GM18951 (cell line): ENCODE measurements at regions not wholly inside any gene's neighbourhood (a gene's known extent, or its start where the extent isn't known, plus 50 kb on each side); places are given as distances from the start of the nearest gene placed in this dataset.
"Not testable (repeated sequence)": the region's sequence is repeated elsewhere in the genome, so short reads cannot be mapped to it uniquely, and the experiment has no call there.

ENCODE experiments used
- POLR2A ChIP-seq: IDR thresholded peaks from 4 replicates; pipeline ENCODE4 v1.6.1; 2011; ENCODE audit warnings: mild to moderate bottlenecking; ENCODE audit not compliant: insufficient read length, insufficient read depth; ENCODE audit errors: extremely low read depth
- in situ Hi-C: fragments of 300-500 bp; cut with MboI; formaldehyde crosslinking; loops from one replicate; pipeline ENCODE4 v1.12.0; 2022; ENCODE audit warnings: low sequenced_read_pairs, mixed read lengths, inconsistent platforms; ENCODE audit not compliant: unreplicated experiment

DNA sequence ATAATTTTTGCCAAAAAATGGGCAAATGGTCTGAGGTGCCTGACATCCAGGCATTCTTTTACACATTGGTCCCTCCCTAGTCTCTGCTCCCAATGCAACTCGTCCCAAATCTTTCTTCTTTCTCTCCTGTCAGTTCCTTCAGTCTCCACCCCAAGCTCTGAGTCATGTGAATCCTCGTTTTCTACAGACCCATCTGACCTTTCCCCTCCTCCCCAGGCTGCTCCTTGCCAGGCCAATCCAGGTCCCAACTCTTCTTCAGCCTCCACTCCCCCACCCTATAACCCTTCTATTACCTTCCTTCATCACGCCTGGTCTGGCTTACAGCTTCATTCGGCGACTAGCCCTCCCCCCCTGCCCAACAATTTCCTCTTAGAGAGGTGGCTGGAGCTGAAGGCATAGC lies 55.3 kb downstream of the BBS10 start:
- in situ Hi-C loops: not testable (repeated sequence)

DNA sequence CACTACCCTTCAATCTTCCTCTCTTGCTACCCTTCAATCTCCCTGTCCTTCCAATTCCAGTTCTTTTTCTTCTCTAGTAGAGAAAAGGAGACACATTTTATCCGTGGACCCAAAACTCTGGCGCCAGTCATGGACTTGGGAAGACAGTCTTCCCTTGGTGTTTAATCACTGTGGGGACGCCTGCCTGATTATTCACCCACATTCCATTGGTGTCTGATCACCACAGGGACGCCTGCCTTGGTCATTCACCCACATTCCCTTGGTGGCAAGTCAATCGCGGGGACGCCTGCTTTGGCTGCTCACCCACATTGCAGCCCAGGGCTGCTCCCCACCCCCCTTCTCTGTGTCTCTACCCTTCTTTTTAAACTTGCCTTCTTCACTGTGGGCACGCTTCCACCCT lies 55.9 kb downstream of the BBS10 start:
- in situ Hi-C loops: not testable (repeated sequence)

DNA sequence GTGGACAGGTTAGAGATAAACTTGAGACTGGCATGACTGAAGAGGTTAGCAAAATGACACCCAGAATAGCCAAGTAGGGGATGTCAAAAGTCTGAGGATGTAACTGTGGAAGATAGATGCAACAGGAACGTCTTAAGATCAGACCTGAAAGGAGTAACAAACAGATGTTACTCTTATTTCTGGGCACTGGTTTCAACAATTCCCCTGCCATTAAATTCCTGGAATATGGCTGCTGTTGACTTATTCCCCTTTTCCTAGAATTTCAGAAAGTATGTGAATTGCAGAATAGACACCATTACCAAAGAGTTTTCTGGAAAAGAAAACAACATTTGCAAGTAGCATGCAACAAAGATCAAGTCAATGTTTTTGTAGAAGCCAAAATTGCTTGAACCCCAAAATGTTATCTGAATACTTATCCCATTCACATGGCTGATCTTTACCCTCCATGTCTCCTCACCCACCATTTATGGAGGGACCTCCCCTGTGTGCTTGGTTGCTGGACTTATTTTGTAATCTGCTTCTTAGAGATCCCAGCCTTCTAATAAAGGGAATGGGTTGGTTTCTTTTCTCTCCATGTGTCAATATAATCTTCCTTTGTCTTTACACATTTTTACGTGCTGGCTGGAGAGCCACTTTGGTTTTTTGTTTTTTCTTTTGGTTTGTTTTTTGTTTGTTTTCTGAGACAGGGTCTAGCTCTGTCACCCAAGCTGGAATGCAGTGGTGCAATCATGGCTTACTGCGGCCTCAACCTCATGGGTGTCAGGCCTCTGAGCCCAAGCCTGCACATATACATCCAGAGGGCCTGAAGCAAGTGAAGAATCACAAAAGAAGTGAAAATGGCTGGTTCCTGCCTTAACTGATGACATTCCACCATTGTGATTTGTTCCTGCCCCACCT lies 57.0 kb downstream of the BBS10 start:
- in situ Hi-C loops: no loop called here
- no peak for TF ChIP-seq POLR2A

DNA sequence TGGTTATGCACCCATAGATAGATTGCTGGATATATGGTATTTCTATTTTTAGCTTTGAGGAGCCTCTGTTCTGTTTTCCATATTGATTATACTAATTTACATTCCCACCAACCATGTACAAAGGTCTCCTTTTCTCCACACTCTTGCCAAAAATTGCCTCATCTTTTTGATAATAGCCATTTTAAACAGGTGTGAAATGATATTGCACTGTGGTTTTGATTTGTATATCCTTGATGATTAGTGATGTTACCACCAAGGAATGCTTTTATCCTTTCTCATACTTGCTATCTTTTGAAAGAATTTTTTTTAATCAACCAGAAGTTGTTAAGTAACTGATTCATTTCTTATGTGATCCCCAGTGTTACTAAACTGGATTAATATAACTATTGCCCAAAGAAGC lies 60.0 kb downstream of the BBS10 start:
- in situ Hi-C loops: no loop called here

DNA sequence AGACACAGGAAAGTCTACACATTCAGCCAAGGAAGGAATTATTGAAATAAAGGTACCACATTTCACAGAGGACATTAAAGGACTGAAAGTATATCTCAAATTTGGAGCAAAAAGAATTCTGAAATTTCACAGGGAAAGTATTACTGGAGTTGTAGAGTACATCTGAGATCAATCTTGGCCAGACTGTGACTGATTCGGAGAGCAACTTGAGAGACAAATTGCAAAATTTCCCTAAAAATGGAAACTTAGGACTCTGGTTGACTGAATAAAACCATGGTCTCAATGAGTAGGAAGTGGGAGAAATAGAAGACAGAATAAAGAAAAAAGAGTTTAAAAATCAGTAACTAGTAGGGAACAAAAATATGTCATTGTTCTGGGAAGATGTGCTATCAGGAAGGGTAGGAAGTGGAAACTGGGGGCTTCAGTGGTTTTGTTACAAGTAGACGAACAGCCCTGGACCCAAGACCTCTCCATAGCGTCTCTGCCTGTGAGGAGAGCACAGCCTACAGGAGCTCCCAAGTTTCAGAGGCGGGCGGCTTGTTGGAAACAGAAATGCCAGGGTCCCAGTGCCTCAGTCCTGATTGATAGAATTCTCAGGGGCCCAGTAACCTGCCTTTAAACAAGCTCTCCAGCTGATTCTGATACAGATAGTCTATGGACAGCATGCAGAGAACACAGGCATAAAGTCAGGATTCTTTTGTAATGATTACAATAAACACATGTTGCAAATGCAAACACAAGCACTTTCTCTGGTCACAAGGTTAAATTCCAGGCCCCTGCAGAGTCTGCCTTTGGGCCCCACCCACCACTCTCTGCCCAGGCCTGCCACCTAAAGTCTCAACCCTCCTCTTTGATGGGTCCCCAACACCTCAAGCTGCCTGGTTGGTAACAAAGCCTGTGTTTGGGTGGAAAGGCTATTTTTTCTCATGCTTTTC lies 63.1 kb downstream of the BBS10 start:
- in situ Hi-C loops: no loop called here
- TF ChIP-seq POLR2A: no peak

More for the DNA sequence above, 60.0 kb downstream of the BBS10 start:
- no peak for TF ChIP-seq POLR2A

DNA sequence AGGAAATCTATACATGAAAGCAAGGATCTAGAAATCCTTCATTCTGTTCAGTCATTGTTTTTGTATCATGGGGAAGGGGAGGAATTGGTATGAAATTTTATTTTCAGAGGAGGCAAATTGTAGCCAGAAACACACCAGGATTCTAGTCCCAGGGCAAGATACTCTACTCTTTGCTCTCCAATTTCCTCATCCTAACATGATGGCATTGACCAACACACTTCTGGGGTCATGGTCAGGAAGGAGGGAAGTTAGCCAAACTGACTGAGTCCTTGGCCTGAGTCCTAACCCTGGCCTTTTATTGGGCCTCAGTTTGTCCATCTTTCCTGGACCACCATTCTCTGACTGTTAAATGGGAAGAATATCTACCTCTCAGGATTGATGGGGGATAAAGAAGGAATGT lies 65.5 kb downstream of the BBS10 start:
- in situ Hi-C loops: no loop called here
- TF ChIP-seq POLR2A: no peak

DNA sequence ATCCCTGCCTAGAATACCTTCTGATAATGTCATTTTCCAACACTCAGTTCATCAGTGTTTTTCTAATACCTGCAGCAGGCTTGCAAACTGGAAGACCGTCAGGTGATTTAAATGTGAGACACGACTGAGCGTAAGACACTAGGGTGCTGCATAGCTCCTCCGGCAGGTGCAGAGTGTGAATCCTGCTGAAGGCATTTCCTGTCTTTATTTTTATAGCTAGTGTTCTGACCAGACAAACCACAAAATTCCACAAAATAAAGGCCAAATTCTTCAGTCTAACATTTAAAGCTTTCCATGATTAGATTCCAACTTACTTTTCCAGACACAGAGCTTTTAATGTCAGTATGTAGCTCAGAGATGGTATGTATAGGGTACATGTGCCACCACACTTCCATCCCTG lies 70.7 kb downstream of the BBS10 start:
- in situ Hi-C loops: no loop called here
- no peak for TF ChIP-seq POLR2A

DNA sequence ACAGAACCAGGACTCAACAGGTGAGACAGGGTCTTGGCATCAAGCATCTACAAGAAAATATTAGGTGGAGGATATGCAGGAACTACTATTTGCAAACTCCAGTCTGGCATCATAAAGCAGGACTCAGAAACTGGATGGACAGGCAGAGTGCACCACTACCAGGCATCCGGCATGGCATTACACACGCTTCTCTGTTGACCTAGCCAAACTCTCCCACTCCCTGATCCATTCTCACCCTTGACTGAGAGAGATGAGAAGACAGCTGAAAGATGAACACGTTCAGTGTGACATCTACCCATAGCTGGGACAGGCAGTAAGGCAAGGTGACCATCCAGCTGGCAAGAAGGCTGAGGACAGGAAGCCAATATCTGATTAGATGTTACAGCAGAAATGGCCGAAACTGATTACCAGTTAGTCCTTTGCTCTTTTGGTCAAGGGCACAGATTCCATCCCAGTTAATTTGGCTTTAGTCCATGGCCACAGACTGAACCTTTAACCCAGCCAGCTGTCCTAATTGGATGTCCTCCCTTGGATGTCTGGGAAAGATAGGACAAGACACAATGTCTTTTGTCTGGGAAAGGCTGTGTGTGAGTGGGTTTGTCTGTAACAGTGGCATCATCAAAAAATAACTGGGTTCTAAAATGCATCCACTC lies 71.6 kb downstream of the BBS10 start:
- in situ Hi-C loops: no loop called here

DNA sequence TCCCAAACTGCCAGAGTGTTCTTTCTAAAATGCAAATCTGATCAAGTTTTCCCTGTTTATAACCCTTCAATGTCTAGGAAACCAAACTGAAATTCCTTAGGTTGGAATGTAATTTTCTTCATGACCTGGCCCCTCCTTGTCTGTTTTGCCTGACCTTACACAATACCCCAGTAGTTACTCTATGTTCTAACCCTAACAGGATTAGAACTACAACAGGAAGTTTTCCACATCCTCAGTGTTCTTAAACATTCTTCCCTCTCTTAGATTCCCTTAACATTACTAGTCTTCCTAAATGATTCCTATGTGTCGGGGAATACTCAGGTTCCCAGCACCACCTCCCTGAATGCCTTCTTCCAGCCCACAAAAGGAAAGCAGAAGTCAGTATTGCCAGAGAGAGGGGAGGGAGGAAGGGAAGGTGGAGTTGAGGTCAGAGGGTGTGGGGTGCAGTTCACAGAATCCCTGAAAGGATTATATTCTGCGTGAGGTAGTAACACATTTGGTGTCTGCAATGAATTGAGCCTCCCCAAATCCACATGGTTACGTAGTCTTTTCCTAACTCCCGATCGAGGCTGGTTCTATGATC lies 72.6 kb downstream of the BBS10 start:
- TF ChIP-seq POLR2A: no peak
- in situ Hi-C loops: no loop called here

More for the DNA sequence above, 71.6 kb downstream of the BBS10 start:
- no peak for TF ChIP-seq POLR2A

DNA sequence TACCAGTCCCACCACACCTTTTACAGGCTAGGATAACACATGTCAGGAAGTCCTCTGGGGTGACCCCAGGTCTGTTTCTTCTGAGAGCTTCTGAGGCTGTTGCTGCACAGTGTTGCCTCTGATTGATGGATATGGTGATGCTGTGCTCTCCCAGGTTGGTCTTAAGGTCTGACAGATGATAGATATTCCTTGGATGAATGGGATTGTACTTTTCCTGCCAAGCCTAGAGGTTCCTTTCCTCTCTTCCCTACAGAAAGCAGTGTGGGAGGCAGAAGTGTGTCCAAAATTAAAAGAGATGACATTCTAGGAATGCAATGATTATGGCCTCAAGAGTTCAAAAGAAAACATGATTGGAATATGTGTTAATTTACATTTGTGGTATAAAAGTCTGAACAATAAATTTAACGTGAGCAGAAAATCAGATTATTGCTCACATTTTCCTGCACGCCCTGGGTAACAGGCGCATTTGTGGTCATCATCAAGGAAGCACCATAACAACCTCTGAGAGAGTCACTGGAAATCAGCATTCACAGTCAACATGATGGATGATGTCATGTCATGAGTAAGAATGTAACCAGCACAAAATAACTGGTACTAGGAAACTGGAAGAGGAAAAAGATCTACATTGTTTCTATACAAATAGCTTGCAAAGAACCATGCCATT lies 73.7 kb downstream of the BBS10 start:
- in situ Hi-C loops: no loop called here
- no peak for TF ChIP-seq POLR2A

DNA sequence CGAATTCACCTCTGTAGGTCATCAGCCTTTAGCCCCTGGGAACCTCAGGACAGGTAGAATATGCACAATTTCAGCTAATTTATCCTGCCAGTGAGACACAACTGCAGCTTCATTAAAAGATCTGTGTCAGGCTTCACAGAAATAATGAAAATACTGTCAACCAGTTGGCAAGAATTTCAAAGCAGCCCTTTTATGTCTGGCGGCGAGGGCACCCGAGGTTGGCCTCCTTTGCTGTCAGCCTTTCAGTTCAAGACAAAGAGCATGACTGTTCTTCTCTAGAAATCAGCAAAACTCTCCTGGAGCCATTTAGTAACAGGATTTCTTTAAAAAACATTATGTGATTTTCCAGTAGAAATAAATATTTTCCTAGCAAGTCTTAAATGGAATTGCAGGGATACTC lies 75.9 kb downstream of the BBS10 start:
- in situ Hi-C loops: no loop called here
- TF ChIP-seq POLR2A: no peak

DNA sequence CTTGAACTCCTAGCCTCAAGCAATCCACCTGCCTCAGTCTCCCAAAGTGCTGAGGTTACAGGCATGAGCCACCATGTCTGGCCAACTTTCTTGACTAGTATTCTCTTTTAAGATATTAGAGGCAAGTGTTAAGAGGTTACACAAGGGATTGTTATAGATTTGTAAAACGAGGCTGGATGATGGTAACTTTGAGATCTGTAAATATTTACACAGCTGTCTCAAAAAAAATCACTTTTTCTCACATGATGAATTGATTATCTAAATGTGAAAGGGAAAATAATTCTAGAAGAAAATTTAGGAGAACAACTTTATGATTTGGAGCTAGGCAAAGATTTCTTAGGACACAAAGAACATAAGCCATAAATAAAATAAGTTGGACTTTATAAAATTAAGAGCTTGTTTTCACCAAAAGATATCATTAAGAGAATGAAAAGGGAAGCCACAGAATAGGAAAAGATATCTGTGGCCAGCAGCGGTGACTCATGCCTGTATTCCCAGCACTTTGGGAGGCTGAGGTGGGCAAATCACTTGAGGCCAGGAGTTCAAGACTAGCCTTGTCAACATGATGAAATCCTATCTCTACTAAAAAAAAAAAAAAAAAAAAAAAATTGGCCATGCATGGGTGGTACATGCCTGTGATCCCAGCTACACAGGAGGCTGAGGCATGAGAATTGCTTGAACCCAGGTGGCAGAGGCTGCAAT lies 77.4 kb downstream of the BBS10 start:
- in situ Hi-C loops: no loop called here

More for the DNA sequence above, 77.4 kb downstream of the BBS10 start:
- no peak for TF ChIP-seq POLR2A
